ENCODE measurements at regions not wholly inside any gene's neighbourhood (a gene's known extent, or its start where the extent isn't known, plus 50 kb on each side); places are given as distances from the start of the nearest gene placed in this dataset.

GRCh38 chr5:124584991-124585715, 161.3 kb downstream of the ZNF608 start:
- DNase-seq (ENCODE audit: low read depth, low spot score) = no peak

DNA sequence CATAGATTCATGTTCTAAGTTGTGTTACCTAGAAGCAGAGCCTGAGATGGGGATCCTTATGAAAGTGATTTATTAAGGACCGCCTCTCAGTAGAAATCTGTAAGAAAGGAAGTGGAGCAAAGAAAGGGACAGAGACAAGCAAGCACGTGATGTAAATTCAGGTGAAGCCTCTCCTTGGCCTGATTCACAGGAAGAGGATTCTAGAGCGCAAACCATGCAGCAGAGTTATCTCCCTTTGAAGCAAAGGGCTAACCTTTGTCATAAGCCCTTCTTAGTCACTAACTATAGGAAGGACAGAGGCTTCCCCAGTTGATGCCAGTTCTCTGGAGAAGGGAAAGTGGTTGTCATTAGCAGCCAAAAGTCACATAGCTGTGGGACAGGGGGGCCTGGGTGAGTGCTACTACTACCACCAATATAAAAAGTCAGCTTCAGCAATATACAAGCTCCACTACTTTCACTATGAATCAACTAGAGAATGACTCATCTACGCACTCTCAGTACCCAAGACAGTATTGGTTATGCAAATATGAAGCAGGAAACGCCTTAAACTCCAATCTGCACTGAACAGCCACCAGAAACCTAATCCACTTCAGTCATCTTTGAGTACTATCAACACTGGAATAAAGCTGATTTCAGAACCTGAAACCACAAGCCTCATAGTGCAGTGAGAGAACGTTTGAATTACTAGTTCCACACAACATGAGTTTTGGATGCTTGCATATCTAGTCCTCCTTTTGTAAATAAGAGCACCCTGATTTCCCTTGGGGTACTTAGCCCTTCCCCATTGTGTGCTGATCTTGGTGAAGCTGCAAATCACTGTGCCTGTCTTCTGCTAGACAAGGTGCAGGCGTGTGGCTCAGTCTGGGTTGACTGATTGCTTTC, 162.7 kb downstream of the ZNF608 start:
- DNase-seq (ENCODE audit: low read depth, low spot score) = no peak

- DNase-seq (ENCODE audit: low read depth, low spot score) = no peak
These were observed 163.9 kb downstream of the ZNF608 start for GRCh38 chr5:124582561-124582840.

DNA sequence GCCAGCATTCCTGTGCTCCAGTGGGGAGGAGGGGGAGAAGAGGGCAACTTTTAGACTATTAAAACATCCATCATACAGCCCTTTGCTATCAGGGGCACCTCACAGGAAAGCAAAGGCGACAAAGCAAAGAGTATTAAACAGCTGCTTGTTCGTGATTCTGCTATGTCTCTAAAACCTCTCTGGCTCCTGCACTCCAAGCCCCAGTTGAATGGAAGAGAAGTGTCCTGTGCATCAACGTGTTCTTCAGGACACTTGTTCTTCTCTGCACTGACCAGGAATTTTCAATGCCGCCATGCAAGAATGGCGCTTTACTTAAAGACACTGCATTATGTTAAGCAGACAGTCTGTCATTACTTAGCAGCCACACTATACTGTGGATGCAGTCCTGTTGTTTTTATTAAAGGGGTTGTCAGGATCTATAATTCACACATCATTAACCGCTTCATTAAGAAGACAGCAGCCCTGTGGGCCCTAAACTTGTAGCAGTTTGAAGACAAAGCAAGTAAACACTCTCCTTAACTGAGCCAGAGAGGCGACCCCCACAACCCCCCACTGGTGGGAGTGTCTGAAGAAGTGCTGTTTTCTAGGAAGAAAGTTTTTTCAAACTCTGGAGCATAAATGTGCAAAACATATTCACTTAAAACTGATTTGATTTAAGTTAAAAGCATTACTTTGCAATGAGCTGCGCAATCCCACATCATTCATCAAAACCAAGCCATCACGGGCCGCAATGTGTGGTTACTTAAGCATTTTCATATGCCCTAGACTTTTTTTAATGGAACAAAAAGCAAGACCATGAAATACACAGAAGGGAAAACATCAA, 164.5 kb downstream of the ZNF608 start:
- DNase-seq (ENCODE audit: low read depth, low spot score) = no peak

DNA sequence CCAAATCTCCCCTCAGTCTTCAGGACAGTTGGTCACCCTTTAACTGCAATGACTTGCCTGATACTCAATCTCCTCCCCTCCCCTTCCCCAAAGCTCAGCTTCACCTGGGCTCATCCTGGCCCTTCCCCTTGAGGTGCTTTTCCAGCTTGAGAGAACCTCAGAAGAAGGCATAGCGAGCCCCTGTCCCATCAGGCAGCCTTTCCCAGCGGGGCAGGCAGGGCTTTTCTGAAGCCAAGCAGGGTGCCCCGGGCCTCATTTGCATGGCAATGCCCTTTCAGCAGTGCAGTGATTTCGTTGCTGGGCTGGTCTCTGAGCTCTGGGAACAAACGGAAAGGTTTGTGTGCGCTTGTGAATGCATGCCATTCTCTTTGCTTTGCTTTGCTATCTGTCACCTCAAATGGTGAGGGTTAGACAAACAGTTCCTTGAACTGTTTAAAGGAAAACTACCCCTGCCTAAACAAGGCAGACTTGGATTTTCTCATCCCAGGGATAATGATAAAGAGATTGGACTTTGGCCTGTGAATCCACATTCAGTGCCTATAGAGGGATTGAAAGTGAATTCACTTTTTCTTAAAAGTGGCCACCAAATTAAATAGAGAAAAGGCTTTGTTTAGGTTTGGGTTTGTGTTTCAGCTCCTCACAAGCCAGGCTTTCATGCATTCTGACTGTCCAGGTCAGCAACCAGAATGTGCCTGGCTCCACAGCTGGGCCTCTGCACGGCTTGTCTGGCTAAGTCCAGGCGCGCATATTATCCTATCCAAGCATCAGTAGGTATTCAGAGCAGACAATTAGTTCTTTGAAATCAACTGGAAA, 165.3 kb downstream of the ZNF608 start:
- DNase-seq (ENCODE audit: low read depth, low spot score) = no peak

DNA sequence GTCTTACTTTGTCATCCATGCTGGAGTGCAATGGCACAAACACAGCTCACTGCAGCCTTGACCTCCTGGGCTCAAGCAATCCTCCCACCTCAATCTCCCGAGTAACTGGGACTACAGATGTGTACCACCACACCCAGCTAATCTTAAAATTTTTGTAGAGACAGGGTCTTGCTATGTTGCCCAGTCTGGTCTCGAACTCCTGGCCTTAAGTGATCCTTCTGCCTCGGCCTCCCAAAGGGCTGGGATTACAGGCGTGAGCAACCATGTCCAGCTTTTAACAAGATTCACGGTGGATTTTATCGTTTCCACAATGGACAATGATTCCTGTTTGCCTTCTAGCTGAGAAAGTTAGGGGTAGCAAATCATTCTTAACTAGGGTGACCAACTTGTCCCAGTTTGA, 165.9 kb downstream of the ZNF608 start:
- no peak for DNase-seq (ENCODE audit: low read depth, low spot score)

- DNase-seq (ENCODE audit: low read depth, low spot score) = no peak
These were observed 169.5 kb downstream of the ZNF608 start for GRCh38 chr5:124576848-124577409.

- DNase-seq (ENCODE audit: low read depth, low spot score) = no peak
These were observed 170.7 kb downstream of the ZNF608 start for GRCh38 chr5:124575725-124576124.

- DNase-seq (ENCODE audit: low read depth, low spot score) = no peak
These were observed 171.7 kb downstream of the ZNF608 start for GRCh38 chr5:124574521-124575436.

DNA sequence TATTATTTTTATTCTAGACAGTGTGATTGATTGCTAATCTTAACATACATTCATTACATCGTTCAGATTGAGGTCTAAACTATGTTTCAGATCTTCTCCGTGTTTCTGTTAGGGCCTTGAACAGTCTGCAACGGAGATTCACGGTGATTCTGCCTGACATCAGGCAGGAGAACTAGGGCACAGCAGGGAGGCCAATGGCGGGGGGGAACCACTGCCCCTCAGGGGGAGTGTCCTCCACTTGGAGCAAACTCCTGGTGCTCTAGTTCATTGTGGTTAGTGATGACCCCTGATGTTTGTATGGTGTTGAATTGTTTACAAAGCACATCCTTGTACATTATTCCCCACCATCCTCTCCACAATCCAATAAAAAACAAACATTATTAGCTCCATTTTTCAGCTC, 173.5 kb downstream of the ZNF608 start:
- no peak for DNase-seq (ENCODE audit: low read depth, low spot score)

GRCh38 chr5:124570285-124571035, 176.0 kb downstream of the ZNF608 start:
- DNase-seq (ENCODE audit: low read depth, low spot score) = no peak

- no peak for DNase-seq (ENCODE audit: low read depth, low spot score)
These were observed 179.5 kb downstream of the ZNF608 start for GRCh38 chr5:124566875-124567450.

- DNase-seq (ENCODE audit: low read depth, low spot score) = no peak
These were observed 185.0 kb downstream of the ZNF608 start for GRCh38 chr5:124561451-124561850.

DNA sequence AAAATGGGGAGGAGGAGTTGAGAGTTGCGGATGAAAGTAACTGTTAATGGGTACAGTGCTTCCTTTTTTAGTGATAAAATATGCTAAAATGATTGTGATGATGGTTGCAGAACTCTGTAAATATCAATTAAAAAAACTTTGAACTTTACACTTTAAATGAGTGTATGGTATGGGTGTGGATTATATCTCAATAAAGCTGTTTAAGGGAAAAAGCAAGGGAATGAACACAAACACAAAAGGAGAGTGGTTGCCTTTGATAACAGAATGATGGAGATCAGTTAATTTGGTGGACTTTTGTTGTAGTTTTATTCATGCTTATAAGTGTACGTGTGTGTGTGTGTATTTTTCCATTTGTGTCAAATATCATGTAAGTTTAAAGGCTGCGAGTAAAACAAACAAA, 186.1 kb downstream of the ZNF608 start:
- no peak for DNase-seq (ENCODE audit: low read depth, low spot score)

- DNase-seq (ENCODE audit: low read depth, low spot score) = no peak
These were observed 188.7 kb downstream of the ZNF608 start for GRCh38 chr5:124557761-124558160.

- no peak for DNase-seq (ENCODE audit: low read depth, low spot score)
These were observed 191.5 kb downstream of the ZNF608 start for GRCh38 chr5:124554746-124555578.

- DNase-seq (ENCODE audit: low read depth, low spot score) = no peak
These were observed 192.5 kb downstream of the ZNF608 start for GRCh38 chr5:124553911-124554310.

- DNase-seq (ENCODE audit: low read depth, low spot score) = no peak
These were observed 193.9 kb downstream of the ZNF608 start for GRCh38 chr5:124552526-124552925.
